Calu3 (cell line): ENCODE measurements at regions not wholly inside any gene's neighbourhood (a gene's known extent, or its start where the extent isn't known, plus 50 kb on each side); places are given as distances from the start of the nearest gene placed in this dataset.

Experiments used
- BruUV-seq: library from RNA; stranded (reverse); fragments of 400-500 nt; replicated peaks from 2 replicates; lab custom pipeline; 2021; lab: Mats Ljungman, UMichigan
- CTCF ChIA-PET: fragments of 300-600 bp; sonication (Branson Sonifier 250); formaldehyde crosslinking; loops from one replicate; lab custom pipeline; 2022; ENCODE audit warnings: antibody characterized with exemption; lab: Charles Lee
- DNase-seq: peaks from one replicate; pipeline ENCODE4 v3.0.0; 2022
- H3K27ac Mint-ChIP-seq: one replicate; pipeline ENCODE4 v1.8.0; 2022; ENCODE audit warnings: mixed read lengths; ENCODE audit not compliant: unreplicated experiment
- H3K27me3 Mint-ChIP-seq: one replicate; pipeline ENCODE4 v1.8.0; 2022; ENCODE audit warnings: mixed read lengths; ENCODE audit not compliant: unreplicated experiment
- H3K36me3 Mint-ChIP-seq: one replicate; pipeline ENCODE4 v1.8.0; 2022; ENCODE audit warnings: mild to moderate bottlenecking, moderate library complexity, mixed read lengths; ENCODE audit not compliant: insufficient read depth, unreplicated experiment
- H3K4me1 Mint-ChIP-seq: one replicate; pipeline ENCODE4 v1.8.0; 2022; ENCODE audit warnings: mild to moderate bottlenecking, low read depth, mixed read lengths; ENCODE audit not compliant: unreplicated experiment
- H3K4me3 Mint-ChIP-seq: one replicate; pipeline ENCODE4 v1.8.0; 2022; ENCODE audit warnings: mild to moderate bottlenecking, low read depth, moderate library complexity, mixed read lengths; ENCODE audit not compliant: unreplicated experiment
- H3K9me3 Mint-ChIP-seq: one replicate; pipeline ENCODE4 v1.8.0; 2022; ENCODE audit warnings: low read depth, mixed read lengths; ENCODE audit not compliant: unreplicated experiment
- CTCF ChIP-seq: fragments of 200-600 bp; IDR thresholded peaks from one replicate; pipeline ENCODE4 v1.8.0; 2022; ENCODE audit warnings: antibody characterized with exemption; ENCODE audit not compliant: unreplicated experiment
- intact Hi-C: fragments of 100-400 bp; cut with micrococcal nuclease; formaldehyde crosslinking; loops from one replicate; pipeline ENCODE4 v1.10.0; 2022; ENCODE audit not compliant: unreplicated experiment

- Mint-ChIP-seq H3K27me3 (no peaks in the 10 kb centered on the region), H3K4me3 (no peak overlapping the region), H3K36me3 (no peaks in the 10 kb centered on the region), H3K9me3 (no peaks in the 10 kb centered on the region), H3K4me1 (no peaks in the 10 kb centered on the region), H3K27ac (no peak overlapping the region)
- CTCF ChIA-PET = no interaction called here
- BruUV-seq = no TSS peak
- intact Hi-C loops = no loop called here
- no peak for TF ChIP-seq CTCF
- DNase-seq = no peak
Observed at GRCh38 chr20:17797161-17797560, 97.4 kb downstream of the BANF2 start.

- BruUV-seq = no TSS peak
- intact Hi-C loops = no loop called here
Observed at GRCh38 chr20:17796091-17796563, 96.4 kb downstream of the BANF2 start.

GRCh38 chr20:17795501-17796071 is 95.8 kb downstream of the BANF2 start:
- no peaks in the 10 kb centered on the region for H3K9me3 Mint-ChIP-seq
- intact Hi-C loops = no loop called here
- TF ChIP-seq CTCF = no peak
- H3K4me1 Mint-ChIP-seq = no peaks in the 10 kb centered on the region
- no peaks in the 10 kb centered on the region for H3K36me3 Mint-ChIP-seq
- DNase-seq = no peak
- no peaks in the 10 kb centered on the region for H3K27me3 Mint-ChIP-seq
- H3K27ac Mint-ChIP-seq = no peak overlapping the region
- CTCF ChIA-PET = interaction anchor here (0.6 kb wide), 1 partner anchor 76 kb away, joined by 3 read pairs; no protein-coding TSS in a partner anchor
- no TSS peak for BruUV-seq
- H3K4me3 Mint-ChIP-seq = no peak overlapping the region

More at GRCh38 chr20:17796091-17796563, 96.4 kb downstream of the BANF2 start:
- no peaks in the 10 kb centered on the region for H3K27me3 Mint-ChIP-seq
- H3K27ac Mint-ChIP-seq = no peak overlapping the region
- DNase-seq = no peak
- H3K4me3 Mint-ChIP-seq = no peak overlapping the region
- CTCF ChIA-PET = interaction anchor here (0.6 kb wide), 1 partner anchor 75 kb away, joined by 3 read pairs; no protein-coding TSS in a partner anchor
- H3K4me1 Mint-ChIP-seq = no peaks in the 10 kb centered on the region
- TF ChIP-seq CTCF = no peak
- H3K36me3 Mint-ChIP-seq = no peaks in the 10 kb centered on the region
- H3K9me3 Mint-ChIP-seq = no peaks in the 10 kb centered on the region

- intact Hi-C loops = no loop called here
- H3K4me1 Mint-ChIP-seq = no peaks in the 10 kb centered on the region
- TF ChIP-seq CTCF = no peak
- no peaks in the 10 kb centered on the region for H3K36me3 Mint-ChIP-seq
- no peaks in the 10 kb centered on the region for H3K9me3 Mint-ChIP-seq
- CTCF ChIA-PET = no interaction called here
- no peaks in the 10 kb centered on the region for H3K27me3 Mint-ChIP-seq
- no peak overlapping the region for H3K4me3 Mint-ChIP-seq
- no TSS peak for BruUV-seq
- DNase-seq = no peak
- H3K27ac Mint-ChIP-seq = no peak overlapping the region
Observed at GRCh38 chr20:17795003-17795402, 95.2 kb downstream of the BANF2 start.
